Stromal cell of bone marrow (primary cell): ENCODE measurements at regions not wholly inside any gene's neighbourhood (a gene's known extent, or its start where the extent isn't known, plus 50 kb on each side); places are given as distances from the start of the nearest gene placed in this dataset.
"Not testable (repeated sequence)": the region's sequence is repeated elsewhere in the genome, so short reads cannot be mapped to it uniquely, and the experiment has no call there.

Source experiments
- DNase-seq: peaks from one replicate; pipeline ENCODE4 v3.0.0-alpha.2; 2012; ENCODE audit warnings: low read depth

DNA sequence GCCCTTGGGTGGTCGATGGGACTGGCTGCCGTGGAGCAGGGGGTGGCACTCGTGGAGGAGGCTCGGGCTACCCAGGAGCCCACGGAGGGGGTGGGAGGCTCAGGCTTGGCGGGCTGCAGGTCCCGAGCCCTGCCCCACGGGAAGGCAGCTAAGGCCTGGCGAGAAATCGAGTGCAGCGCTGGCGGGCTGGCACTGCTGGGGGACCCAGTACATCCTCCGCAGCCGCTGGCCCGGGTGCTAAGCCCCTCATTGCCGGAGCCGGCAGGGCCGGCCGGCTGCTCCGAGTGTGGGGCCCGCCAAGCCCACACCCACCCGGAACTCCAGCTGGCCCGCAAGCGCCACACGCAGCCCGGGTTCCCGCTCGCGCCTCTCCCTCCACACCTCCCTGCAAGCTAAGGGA is 435.6 kb downstream of the RWDD3 start:
- not testable (repeated sequence) for DNase-seq

DNA sequence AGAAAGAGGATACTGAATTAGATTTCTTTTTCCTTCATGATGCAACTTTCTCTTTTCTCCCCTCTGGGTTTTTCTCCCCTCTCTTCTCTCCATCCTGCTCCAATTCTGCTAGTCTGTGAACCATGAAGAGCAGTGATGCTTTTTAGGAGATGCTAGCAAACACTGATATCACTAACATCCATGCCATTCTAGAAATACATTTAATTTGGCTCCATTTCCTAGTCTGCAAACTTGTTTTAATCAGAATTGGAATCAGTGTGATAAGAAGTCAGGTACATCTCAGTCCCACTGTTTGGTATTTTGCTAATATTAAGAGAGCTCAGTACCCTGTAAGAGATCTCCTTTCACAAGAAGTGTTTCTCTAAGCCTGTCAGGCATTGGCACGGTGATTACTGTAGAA is 437.1 kb downstream of the RWDD3 start:
- DNase-seq, result no peak

DNA sequence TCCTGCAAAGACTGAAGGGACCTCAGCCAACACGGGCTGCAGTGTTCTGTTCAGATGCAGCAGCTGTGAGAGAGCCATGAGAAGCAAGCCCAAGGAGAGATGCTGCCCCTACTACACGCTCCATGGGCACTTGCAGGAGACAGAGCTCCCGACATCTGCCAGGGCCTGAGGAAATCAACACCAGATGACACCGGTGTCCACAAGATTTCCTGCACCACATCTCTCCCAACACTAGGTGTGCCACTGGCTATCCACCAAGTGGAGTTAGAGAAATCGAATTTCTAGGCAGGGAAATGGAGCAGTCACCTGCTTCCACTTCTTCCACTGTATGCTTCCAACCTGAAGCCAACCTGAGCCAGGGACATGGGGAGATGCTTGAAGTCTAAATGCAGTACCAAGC is 445.3 kb downstream of the RWDD3 start:
- DNase-seq, result no peak

DNA sequence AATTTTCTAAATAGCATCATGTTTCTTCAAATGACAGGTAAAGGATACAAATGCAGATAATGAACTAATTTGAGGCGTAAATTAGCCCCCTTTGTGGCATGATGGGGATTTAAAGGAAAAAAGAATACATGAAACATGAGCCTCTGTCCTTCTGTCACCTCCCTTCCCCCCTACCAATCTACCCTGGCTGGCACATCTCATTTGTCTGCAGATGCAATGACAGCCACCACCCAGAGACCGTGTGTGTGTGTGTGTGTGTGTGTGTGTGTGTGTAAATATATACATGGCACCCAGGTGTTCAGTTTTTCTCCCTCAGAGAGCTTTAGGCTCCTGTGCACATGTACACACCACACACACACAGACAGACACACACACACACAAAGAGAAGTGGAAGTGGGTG is 451.1 kb downstream of the RWDD3 start:
- DNase-seq, result no peak

DNA sequence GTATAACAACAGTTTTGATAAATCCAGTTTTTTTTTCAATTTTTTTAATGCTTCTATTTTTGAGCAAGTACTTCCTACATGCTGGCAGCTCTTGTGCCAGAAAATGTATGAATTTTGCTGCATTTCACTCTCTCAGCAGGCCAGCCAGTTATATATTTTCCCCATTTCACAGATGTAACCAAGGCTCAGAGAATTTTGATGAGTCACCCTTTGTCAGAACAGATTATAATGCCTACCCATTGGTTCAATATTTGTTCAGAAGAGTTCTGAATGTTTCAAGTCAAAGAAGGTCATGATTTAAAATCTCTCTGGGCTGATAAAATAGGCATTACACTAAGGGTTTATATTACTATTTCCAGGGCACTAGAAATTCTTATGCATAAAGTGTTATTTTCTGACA is 452.2 kb downstream of the RWDD3 start:
- no peak for DNase-seq

DNA sequence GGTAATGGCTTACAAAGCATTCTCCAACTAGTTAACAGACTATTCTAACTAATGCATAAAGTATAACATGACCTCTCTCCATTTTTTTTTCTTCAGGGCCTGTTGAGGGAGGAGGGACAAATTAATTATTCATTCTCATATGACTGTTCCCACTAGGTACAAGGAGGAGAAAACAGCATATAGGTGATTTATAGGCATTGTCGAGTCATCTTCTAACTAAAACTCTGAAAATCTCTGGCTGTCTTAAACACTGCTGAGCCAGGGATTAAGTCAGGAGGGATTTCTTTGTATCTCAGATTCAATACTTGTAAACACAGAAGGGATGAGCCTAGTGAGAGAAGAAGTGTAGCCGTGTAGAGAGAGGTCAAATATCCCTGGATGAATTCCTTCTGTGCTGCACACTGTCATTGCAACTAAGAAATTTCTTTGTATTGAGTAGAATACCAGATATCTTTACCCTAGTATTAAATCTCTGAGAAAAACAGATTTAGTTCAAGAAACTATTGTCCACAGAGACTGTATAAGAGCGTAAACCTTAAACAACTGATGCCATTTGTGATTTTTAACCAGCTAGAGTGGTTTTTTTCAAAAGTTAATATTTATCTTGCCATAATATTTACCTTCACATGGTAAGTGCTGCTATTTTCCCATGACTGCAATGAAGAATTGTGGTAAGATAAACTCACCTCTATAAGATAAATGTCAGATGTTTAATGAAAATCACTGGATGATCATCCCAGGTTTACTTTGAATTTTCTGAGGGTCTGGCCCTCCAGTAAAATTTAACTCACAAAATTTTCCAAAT is 465.3 kb downstream of the RWDD3 start:
- no peak for DNase-seq

DNA sequence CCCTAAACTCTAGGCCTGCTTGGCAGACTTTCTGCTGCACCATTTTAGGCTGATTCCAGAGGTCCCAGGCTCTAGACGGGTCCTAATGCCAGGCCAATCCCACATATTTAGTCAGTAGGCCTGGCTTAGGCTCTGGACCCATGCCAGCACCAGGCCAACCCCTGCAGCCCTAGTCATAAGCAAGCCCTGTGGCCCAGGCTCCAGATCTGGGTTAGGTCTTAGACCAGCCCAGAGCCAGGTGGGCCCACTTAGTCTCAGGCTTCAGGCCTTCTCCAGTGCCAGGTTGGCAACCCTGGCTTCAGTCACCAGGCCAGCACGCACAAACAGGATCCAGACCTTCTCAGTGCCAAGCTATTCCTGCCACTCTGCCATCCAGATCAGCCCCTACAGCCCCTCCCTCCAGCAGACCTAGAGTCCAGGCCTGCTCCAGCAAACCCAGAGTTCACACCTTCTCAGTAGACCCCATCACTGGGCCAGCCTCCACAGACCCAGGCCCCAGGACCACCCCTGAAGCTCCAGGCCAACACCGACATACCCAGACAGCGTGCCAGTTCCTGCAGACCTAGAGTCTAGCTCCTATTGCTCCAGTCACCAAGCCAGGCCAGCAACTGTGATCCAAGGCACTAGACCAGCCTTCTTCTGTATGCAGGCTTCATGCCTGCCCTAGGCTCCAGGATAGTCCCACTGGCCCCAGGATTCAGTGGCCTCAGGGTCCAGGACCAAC is 467.6 kb downstream of the RWDD3 start:
- no peak for DNase-seq

DNA sequence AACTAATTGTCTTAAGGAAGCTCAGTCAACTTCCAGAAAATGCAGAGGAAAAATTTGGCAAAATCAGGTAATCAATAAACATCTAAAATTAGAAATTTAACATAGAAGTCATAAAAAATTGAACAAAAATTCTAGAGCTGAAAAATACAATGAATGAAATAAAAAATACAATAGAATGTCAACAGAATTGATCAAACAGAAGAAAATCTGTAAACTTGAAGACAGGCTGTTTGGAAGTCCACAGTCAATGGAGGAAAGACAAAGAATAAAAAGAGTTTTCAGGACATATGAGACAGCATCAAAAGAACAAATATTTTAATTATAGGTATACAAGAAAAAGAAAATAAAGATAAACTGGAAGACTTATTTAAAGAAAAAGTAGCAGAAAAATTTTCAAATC is 469.0 kb downstream of the RWDD3 start:
- no peak for DNase-seq

DNA sequence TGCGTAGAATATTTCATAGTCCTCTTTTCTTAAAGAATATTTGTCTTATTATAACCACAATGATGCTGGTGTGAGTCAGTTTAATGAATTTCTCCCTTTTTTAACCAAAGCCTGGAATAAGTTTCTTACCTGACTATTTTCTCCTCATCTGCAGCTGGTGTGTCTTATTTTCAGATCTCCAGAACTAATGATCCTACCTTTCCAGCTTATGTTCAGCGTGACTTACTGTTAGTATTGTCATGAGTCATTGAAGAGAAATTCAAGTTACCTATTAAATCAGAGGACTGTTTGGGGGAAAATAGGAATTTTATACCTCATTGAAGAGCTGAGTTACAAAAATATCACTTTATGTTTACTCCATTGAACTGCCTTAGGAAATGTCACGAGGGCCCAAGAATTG is 482.1 kb downstream of the RWDD3 start:
- DNase-seq, result no peak

DNA sequence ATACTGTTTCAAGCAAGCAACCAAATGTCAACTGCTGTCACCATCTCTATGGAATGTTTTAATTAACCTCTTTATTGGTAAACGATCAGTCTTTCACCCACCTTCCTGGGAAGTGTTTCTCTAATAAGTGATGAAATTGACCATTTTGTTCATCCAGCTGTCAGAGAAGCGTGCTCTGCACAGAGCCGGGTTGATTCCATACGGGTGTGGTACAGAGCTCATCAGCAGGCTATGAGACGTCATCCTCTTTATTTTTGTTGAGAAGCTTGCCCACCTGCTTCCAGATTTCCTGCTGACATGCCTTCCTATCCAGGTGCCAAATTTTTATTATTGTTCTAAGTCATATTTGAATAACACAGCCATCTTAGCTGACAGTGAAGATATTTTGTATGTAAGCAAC is 482.5 kb downstream of the RWDD3 start:
- no peak for DNase-seq

DNA sequence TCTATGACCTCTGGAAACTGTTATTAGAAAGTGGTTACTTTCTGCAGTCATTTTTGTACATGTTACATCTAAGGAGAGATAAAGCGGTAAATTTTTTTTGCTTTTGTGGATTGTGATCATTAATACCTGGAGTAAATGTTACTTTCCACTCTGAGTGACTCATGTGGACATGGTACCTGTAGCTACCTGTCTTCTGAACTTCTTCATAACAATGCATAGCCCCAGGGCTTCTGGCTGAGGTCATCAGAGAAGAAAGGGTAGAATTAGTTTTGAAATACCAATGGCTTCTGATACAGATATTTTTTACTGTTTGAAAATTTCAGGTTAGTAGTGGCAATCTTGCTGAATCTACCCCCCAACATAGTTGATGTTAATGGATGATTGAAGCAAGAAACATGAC is 489.3 kb downstream of the RWDD3 start:
- no peak for DNase-seq

DNA sequence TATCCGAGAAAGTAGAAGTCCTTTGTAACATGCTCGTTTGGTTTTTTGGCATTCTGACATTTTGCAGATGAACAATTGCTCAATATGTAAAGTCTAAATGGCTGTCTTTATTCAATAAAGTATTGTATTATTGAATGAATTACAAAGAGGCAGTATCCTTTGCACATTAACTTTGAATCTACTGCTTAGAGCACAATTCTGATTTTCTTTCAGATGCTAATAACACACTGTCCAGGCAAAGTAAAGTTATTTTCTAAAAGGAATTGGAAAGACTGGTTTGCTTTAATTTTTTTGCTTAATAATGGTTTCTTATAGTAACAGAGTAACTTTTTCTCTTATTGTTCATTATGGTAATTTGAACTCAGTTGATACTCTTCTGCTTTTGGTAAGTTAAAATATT is 494.8 kb downstream of the RWDD3 start:
- DNase-seq, result no peak

DNA sequence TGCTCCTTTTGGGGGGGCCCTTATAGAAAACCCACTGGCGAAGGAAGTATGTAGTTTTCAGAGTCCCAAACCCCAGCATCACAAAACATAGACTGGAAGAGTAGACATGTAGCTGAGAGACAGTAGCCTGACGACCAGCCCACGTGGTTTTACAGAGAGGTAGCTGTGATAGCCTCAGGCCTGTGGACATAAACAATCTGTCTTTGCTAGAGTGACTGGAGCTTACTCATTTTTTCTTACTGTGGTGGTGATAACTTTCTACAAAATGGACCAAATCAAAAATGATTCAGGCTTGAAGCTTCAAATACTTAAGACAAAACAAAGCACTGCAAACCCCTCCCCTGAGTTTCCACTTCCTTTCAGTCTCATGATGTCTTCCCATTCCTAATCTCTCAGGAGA is 497.0 kb downstream of the RWDD3 start:
- DNase-seq, result peak; percentile 26

DNA sequence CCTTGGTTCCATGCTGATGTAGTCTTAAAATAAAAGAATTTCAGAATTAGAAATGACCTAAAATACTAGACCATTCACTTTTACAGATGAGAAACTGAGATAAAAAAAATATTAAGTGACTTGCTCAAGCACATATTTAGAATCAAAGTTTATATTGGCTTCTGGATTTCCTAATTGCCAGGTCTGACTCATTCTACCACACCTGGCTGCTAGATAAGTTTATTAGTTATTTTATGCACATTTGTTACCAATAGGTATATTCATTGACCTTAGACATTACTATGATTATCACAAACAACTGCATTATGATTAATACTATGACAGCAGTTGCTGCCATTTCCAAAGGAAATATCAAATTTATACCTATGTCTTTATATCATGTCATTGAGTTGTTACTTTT is 497.5 kb downstream of the RWDD3 start:
- DNase-seq, result no peak

DNA sequence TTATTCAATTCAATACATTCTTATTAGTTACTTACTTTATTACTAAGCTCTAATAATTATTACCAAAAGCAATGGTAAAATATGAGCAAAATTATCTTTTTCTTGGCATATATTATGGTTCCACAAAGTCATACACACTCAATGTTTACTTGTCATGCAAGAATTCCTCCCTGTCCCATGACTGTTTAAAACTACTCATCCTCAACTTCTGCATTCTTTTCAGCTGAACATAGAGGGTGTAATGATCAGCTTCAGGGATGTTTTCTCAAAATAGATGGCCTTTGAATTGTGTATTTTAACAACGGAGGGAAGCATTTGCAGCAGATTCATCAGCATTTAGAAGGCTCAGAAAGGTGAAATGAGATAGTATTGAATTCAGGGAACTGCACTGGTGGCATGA is 499.0 kb downstream of the RWDD3 start:
- DNase-seq, result peak; percentile 34

DNA sequence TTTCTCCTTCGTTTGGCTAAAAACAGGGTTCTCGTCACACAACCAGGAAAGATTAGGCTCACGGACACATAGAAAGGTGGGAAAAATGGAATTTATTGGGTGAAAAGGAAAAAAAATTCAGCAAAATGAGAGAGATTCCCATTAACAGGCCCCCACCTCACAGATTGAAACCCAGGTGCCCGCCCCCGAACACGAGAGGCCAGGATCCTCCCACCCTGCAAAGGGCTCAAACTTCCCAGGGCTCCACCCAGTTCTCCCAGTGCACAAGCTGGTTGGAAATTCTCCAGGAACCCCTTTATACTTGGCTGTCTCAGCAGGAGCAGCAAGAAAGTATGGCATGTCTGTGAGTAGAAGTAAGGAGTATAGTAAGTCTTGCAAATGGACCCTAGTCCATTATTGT is 499.7 kb downstream of the RWDD3 start:
- no peak for DNase-seq

DNA sequence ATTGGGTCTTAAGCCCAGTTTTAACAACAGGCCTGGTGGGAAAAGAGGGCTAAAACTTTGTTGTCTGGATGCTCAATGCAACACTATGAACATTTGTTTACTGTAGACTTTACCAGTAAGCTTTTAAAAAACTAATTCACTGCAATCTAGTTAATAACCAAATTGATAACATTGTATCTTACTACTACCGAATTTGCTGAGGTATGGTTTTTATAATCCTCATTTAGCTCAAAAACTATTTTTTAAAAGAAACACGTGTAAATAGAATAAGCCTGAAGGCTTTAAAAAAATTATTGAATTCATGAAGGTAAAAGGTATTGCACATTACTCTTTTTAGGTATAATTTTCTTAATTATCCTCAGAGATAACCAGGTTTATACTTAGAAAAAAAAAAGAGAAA is 500.6 kb downstream of the RWDD3 start:
- no peak for DNase-seq

DNA sequence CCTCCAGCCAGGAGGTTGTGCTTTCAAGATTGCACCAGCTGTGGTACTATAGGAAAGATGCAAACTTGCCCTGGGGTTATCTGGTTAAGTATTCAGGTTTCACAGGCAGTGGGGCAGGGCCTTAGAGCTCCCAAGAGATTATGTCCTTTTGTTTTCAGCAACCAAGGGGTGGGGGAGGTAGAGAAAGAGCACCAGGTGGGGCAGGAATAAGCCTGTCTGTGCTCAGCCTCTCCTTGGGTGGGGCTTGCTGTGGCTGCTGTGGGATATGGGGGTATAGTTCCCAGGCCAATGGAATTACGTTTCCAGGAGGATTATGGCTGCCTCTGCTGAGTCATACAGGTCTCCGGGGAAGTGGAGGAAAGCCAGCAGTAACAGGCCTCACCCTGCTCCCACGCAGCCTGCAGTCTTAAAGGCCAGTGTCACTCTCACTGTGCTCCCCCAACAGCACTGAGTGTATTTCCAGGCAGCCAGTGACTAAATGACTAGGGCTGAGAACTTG is 508.6 kb downstream of the RWDD3 start:
- DNase-seq, result peak; percentile 94

DNA sequence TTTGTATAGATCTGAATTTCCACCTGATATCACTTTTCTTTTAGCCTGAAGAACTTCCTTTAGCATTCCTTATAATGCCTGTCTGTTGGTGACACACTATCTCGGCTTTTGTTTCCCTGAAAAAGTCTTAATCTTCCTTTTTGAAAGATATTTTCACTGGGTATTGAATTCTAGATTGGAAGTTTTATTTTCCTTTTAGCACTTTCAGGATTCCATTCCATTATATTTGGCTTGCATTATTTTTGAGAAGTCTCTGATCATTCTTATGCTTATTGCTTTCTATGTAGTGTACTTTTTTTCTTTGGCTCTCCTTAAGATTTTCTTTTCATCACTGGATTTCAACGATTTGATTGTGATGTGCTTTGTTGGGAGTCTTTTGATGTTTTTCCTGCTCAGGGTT is 510.7 kb downstream of the RWDD3 start:
- DNase-seq, result no peak

DNA sequence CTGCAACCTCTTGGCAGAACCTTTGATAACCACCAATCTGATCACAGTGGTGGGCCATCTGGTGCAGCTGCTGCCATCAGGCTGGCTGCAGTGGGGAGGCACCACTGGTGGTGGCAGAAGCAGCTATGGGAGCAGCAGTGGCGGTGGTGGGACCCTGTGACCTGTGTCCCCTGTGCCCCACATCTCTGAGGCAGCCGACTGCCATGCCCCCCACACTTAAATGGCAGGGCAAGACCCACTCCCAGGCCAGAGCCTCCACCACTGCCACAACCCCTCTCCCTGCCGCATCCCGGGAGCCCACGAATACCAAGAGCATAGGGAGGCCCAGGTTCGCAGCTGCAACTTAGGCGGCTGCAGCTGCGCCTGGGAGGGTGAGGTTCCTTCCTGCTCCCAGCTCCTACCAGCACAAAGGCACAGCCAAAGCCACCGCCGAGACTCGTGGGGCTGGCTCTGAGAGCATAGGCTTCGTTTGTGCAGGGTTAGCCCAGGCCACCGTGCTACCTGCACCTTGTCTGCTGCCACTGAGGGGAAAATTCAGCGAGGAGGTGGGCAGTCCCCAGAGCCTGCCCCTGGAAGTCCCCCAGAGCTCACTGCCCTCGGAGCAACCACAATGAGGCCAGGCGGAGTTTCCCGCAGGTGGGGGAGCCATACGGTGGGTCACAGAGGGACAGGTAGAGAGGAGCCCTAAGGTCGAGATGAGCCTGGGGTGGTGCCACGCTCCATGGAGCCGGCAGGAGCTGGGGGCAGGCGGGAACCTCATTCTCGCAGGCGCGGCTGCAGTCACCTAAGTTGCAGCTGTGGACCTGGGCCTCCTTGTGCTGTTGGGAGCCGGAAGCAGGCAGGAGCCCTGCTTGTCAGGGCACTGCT is 518.7 kb downstream of the RWDD3 start:
- DNase-seq, result no peak

DNA sequence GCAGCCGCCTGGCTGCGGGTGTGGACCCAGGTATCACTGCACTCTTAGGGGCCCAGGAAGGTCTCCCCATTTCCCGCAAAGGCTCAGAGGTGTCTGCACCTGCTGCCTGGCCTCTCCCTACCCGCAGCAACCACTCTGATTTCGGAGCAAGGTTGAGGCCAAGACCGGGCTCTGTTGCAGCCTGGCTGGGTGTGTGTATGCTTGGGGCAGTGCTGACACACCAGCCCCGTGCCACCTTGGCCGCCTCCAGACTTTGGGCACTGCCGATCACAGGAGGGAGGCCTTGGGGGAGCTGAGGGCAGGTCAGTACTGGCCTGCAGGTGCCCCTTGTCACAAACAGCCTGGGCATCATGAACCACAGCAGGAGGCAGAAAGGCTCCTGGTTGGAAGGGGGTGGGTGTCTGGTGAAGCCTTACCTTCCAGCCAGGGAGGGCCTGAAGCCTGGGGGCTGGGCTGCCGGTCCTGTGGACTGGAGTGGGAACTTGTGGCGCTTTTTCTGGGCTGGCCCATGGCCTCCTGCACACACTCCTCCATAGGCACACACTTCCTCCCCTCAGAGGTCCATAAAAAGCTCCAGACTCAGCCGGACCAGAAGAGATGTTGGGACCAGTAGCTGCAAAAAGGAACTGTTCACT is 519.5 kb downstream of the RWDD3 start:
- DNase-seq, result no peak

DNA sequence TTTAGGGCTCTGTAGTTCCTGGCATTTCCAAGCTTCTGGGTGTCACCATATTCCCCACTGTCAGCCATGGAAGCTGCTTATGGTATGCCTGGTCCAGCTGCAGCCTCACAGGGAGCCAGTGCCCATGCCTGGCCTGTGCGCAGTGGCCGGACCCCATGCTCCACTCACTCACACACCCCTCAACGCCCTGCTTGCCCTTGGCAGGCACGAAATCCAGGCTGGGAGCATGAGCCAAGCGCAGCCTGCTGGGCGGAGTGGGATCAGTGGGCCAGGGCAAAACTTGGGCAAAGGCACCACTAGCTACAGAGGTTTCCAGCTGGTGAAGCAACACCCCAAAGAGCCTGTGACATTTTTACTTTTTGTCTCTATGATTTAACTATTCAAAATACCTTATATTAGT is 520.4 kb downstream of the RWDD3 start:
- no peak for DNase-seq
